Activated naive CD8-positive, alpha-beta T cell (primary cell): ENCODE measurements at regions not wholly inside any gene's neighbourhood (a gene's known extent, or its start where the extent isn't known, plus 50 kb on each side); places are given as distances from the start of the nearest gene placed in this dataset.
A peak's percentile ranks its signal among the peaks of the same experiment; 100 is the strongest.
"Not testable (repeated sequence)": the region's sequence is repeated elsewhere in the genome, so short reads cannot be mapped to it uniquely, and the experiment has no call there.

Source experiments
- H3K27ac Mint-ChIP-seq: one replicate; pipeline ENCODE4 v1.8.0; 2021; ENCODE audit warnings: mixed read lengths
- H3K27me3 Mint-ChIP-seq: one replicate; pipeline ENCODE4 v1.8.0; 2021; ENCODE audit warnings: mixed read lengths
- H3K36me3 Mint-ChIP-seq: one replicate; pipeline ENCODE4 v1.8.0; 2021; ENCODE audit warnings: mixed read lengths
- H3K4me1 Mint-ChIP-seq: one replicate; pipeline ENCODE4 v1.8.0; 2021; ENCODE audit warnings: low read depth, mixed read lengths
- H3K4me3 Mint-ChIP-seq: one replicate; pipeline ENCODE4 v1.8.0; 2021; ENCODE audit warnings: mild to moderate bottlenecking, mixed read lengths
- H3K9me3 Mint-ChIP-seq: one replicate; pipeline ENCODE4 v1.8.0; 2021; ENCODE audit warnings: low read depth, mixed read lengths

DNA sequence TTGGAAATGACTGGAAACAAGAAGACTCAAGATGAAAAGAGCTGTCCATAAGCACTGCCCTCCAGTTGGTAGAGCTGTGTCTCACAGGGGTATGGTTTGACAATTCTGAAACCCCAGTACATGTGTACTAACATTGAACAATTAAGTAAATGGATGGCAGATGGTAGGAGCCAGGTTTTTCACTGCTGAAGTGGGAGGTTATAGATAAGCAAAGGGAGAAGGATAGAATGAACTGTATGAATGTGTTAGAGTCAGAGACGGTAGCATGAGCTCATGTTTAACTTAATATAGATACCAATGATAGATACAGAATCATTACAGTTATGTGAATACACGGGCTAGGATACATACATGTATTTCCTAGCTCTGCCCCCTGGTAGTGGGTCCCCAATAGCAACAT, 95.0 kb upstream of the SIRPA start:
- Mint-ChIP-seq H3K36me3 (no peaks in the 10 kb centered on the region), H3K9me3 (no peaks in the 10 kb centered on the region), H3K4me1 (peaks cover 14% of the 10 kb centered on the region), H3K27me3 (peaks cover 37% of the 10 kb centered on the region), H3K27ac (no peak overlapping the region), H3K4me3 (no peak overlapping the region)

DNA sequence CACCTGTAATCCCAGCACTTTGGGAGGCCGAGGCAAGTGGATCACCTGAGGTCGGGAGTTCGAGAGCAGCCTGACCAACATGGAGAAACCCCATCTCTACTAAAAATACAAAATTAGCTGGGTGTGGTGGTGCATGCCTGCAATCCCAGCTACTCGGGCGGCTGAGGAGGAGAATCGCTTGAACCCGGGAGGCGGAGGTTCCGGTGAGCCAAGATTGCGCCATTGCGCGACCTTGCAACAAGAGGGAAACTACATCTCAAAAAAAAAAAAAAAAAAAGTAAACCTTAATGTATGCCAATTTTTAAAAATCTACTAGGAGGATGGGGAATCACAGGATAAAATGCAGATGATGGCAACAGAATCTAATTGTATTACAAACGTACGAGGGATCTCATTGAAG, 95.5 kb upstream of the SIRPA start:
- not testable (repeated sequence) for H3K36me3 Mint-ChIP-seq, H3K9me3 Mint-ChIP-seq, H3K27ac Mint-ChIP-seq, H3K4me3 Mint-ChIP-seq
- H3K27me3 Mint-ChIP-seq: peaks cover 36% of the 10 kb centered on the region
- H3K4me1 Mint-ChIP-seq: peaks cover 14% of the 10 kb centered on the region

DNA sequence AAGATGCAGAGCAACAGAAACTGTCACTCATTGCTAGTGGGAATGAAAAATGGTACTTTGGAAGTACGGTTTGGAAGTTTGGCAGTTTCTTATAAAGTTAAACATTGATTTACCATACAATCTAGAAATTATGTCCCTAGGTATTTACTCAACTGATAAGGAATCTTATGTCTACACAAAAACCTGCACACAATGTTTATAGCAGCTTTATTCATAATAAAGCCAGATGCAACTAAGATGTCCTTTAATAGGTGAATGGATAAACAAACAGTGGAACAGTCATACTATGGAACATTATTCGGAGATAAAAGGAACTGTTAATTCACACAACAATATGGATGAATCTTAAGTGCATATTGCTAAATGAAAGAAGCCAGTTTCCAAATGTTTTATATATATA, 96.2 kb upstream of the SIRPA start:
- Mint-ChIP-seq H3K4me3 (no peak overlapping the region), H3K27ac (no peak overlapping the region), H3K36me3 (no peaks in the 10 kb centered on the region), H3K4me1 (peaks cover 14% of the 10 kb centered on the region), H3K27me3 (peaks cover 28% of the 10 kb centered on the region), H3K9me3 (no peaks in the 10 kb centered on the region)

DNA sequence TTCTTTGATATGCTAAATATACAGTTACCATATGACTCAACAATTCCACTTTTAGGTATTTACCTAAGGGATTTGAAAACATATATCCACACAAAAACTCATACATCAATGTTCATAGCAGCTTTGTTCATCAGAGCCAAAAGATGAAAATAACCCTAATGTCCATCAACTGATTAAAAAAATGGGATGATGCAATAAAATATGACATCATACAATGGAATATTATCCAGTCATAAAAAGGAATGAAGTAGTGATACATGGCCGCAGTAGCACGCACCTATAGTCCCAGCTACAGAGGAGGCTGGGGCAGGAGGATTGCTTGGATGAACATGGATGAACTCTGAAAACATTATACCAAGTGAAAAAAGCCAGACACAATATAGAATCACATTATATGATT, 101.4 kb upstream of the SIRPA start:
- Mint-ChIP-seq H3K9me3 (no peaks in the 10 kb centered on the region), H3K4me1 (no peaks in the 10 kb centered on the region), H3K27ac (no peak overlapping the region), H3K27me3 (peaks cover 19% of the 10 kb centered on the region), H3K36me3 (no peaks in the 10 kb centered on the region), H3K4me3 (no peak overlapping the region)

DNA sequence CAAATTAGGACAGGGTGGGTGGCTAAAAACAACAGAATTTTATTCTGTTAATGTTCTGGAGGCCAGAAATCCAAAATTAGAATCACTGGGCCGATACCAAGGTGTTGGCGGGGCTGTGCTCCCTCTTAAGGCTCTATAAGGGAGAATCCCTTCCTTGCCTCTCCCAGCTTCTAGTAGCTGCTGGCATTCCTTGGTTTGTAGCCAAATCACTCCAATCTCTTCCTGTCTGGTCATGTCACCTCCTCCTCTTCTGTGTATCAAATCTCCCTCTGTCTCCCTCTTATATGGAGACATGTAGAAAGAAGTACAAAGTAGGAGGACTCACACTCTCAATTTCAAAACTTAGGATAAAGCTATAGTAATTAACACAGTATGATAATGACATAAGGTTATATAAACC, 102.9 kb upstream of the SIRPA start:
- Mint-ChIP-seq H3K4me3 (no peak overlapping the region), H3K36me3 (no peaks in the 10 kb centered on the region), H3K4me1 (no peaks in the 10 kb centered on the region), H3K27me3 (peaks cover 25% of the 10 kb centered on the region), H3K27ac (no peak overlapping the region), H3K9me3 (no peaks in the 10 kb centered on the region)

DNA sequence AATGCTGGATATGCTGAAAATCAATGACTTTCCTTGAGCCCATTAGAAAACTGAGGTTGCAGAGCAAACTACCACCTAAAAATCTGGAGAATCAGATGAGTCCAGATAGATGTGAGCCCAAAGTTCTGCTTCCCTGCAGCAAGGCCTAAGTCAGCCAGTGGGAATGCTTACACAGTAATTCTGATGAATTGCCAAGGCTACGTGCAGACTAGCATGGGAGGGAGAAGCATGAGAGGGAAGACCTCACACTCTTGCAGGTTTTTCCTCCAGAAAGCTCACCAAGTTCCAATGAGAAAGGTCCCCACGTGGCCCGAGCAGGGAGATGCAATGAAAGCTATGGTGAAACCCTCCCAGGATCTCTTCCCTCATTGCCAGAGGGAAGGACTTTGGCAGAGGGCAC, 104.8 kb upstream of the SIRPA start:
- no peaks in the 10 kb centered on the region for H3K36me3 Mint-ChIP-seq
- H3K4me1 Mint-ChIP-seq: no peaks in the 10 kb centered on the region
- H3K9me3 Mint-ChIP-seq: no peaks in the 10 kb centered on the region
- H3K4me3 Mint-ChIP-seq: no peak overlapping the region
- peaks cover 37% of the 10 kb centered on the region for H3K27me3 Mint-ChIP-seq
- no peak overlapping the region for H3K27ac Mint-ChIP-seq

DNA sequence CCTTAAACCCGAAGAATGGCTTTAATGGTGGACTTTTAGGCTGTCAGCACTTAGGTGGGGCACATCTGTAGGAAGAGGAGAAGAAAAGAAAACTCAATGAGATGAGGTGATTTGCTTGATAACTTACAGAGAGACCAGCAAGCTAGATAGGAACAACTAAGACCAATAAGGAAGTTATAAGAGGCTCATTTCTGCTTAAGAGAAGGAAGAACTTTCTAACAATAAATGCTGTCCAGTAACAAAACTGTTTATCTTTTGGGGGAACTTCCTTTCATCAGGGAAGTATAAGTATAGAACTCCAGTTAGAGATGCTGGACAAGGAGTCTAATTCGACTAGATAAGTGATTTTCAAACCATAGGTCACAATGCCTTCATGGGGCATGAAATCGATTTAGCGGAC, 107.2 kb upstream of the SIRPA start:
- no peaks in the 10 kb centered on the region for H3K9me3 Mint-ChIP-seq
- no peaks in the 10 kb centered on the region for H3K36me3 Mint-ChIP-seq
- no peak overlapping the region for H3K4me3 Mint-ChIP-seq
- H3K4me1 Mint-ChIP-seq: no peaks in the 10 kb centered on the region
- H3K27me3 Mint-ChIP-seq: peaks cover 41% of the 10 kb centered on the region
- H3K27ac Mint-ChIP-seq: no peak overlapping the region

DNA sequence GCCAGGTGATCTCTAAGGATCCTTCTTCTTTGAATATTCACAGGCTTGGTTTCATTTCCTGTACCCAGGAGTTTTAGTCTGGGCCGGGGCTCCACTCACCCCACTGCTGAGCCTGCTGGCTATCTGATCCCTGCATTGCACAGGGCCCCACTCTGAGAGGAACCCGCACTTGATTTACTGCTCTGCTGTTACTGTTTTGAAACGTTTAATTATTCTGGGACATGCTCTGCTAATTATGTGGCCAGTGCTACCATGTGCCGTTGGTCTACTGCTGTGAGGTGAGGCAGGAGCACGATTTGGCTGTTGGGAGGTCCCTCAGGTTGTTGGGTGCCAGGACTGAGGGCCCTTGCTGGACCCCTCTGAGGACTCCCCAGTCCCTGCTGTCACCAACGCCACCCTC, 108.7 kb upstream of the SIRPA start:
- Mint-ChIP-seq H3K4me1 (no peaks in the 10 kb centered on the region), H3K36me3 (no peaks in the 10 kb centered on the region), H3K27ac (no peak overlapping the region), H3K9me3 (no peaks in the 10 kb centered on the region), H3K27me3 (peaks cover 39% of the 10 kb centered on the region), H3K4me3 (no peak overlapping the region)

DNA sequence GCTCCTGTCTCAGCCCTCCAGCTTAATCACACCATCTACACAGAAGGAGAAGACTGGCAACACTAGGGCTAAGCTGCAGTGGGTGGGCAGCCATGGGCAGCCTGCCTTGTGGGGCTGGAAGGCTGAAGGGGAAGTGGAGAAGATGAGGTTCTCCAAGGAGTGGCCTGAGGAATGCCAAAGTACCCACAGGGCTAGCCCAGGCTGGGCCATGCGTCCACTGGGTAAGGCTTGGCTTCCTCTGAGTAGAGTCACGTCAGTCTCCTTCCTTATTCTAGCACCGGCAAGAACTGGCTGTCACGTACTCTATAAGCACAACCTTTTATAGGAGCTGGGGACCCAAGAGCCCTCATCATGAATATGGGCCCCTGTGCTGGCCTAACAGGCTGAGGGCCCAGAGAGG, 110.6 kb upstream of the SIRPA start:
- peaks cover 38% of the 10 kb centered on the region for H3K27me3 Mint-ChIP-seq
- no peak overlapping the region for H3K27ac Mint-ChIP-seq
- no peaks in the 10 kb centered on the region for H3K36me3 Mint-ChIP-seq
- H3K4me3 Mint-ChIP-seq: no peak overlapping the region
- H3K4me1 Mint-ChIP-seq: no peaks in the 10 kb centered on the region
- H3K9me3 Mint-ChIP-seq: no peaks in the 10 kb centered on the region

DNA sequence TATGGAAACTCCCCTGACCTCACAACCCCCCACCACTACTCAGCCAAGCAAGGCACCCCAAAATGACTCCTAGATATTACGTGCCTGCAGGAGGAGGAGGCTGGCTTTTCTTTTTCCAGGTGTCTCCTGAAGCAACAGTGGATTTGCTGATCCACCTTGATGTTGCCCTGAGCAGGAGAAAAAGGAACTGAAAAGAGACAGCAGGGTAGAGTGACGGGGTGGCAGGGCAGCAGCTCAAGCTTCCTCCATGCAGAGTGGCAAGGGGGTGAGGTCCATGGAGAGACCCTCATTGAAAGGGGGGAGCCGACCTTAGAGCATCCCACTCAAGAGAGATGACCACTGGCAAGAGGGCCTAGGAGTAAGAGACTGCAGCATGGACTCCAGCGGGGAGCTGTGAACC, 112.0 kb upstream of the SIRPA start:
- H3K9me3 Mint-ChIP-seq: no peaks in the 10 kb centered on the region
- H3K36me3 Mint-ChIP-seq: no peaks in the 10 kb centered on the region
- peaks cover 31% of the 10 kb centered on the region for H3K27me3 Mint-ChIP-seq
- H3K4me3 Mint-ChIP-seq: no peak overlapping the region
- no peaks in the 10 kb centered on the region for H3K4me1 Mint-ChIP-seq
- no peak overlapping the region for H3K27ac Mint-ChIP-seq

DNA sequence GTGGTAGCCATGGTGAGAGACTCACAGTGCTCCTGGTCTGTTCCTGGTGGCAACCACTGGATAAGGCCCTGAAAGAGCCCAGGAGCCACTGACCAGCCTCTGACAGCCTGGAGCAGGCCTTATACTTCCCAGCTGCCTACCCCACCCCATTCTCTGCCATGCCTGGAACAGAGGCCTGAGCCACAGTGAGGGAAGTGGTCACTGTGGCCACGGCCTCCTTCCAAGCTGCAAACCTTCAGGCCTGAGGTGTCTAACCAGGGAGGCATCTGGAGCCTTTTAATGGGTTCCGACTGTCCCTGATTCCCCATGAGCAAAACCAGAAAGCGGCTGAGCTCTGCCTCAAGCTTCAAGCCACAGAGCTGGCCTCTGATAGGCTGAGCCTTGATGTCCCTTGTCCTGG, 113.0 kb upstream of the SIRPA start:
- peaks cover 5% of the 10 kb centered on the region for H3K4me1 Mint-ChIP-seq
- no peak overlapping the region for H3K27ac Mint-ChIP-seq
- no peaks in the 10 kb centered on the region for H3K9me3 Mint-ChIP-seq
- H3K36me3 Mint-ChIP-seq: no peaks in the 10 kb centered on the region
- peaks cover 23% of the 10 kb centered on the region for H3K27me3 Mint-ChIP-seq
- H3K4me3 Mint-ChIP-seq: no peak overlapping the region

DNA sequence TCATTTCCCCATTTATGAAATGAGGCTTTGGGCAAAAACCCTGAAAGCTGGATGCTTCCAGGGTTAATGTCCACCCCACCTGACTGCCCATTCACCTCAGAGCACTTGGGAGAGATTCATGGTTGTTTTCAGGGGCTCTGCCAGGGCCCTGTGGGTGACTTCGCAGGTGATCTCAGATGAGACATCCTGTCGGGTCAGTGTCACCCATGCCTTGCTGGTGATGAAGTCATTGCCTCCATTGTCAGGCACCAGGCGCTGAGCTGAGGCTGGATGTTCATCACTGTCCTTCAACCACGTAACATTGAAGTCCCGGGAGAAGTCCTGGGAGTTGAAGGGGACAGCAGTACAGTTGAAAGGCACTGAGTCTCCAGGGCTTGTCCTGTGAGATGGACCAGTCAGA, 115.6 kb upstream of the SIRPA start:
- Mint-ChIP-seq H3K4me3 (no peak overlapping the region), H3K4me1 (peaks cover 13% of the 10 kb centered on the region), H3K27me3 (peaks cover 11% of the 10 kb centered on the region), H3K36me3 (no peaks in the 10 kb centered on the region), H3K27ac (no peak overlapping the region), H3K9me3 (no peaks in the 10 kb centered on the region)

DNA sequence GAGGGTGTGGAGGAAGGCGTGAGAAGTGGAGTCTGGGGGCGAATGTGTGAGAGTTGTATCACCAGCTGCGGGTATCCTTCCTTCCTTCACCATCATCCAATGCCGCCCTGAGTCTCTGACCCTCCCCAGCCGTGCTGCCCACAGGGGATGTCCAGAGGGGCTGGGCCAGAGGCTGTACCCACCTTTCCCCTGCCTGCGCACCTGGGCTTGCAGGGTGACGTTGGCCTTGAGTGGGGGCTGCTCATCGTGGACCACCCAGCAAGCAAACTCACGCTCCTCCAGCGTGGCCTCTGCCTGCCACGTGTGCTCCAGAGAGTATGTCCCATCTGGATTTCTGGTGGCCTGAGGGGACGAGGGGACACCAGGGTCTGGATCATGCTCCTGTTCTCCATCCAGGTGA, 116.9 kb upstream of the SIRPA start:
- H3K27me3 Mint-ChIP-seq: peaks cover 8% of the 10 kb centered on the region
- no peak overlapping the region for H3K4me3 Mint-ChIP-seq
- no peaks in the 10 kb centered on the region for H3K36me3 Mint-ChIP-seq
- H3K9me3 Mint-ChIP-seq: no peaks in the 10 kb centered on the region
- peaks cover 13% of the 10 kb centered on the region for H3K4me1 Mint-ChIP-seq
- H3K27ac Mint-ChIP-seq: no peak overlapping the region

DNA sequence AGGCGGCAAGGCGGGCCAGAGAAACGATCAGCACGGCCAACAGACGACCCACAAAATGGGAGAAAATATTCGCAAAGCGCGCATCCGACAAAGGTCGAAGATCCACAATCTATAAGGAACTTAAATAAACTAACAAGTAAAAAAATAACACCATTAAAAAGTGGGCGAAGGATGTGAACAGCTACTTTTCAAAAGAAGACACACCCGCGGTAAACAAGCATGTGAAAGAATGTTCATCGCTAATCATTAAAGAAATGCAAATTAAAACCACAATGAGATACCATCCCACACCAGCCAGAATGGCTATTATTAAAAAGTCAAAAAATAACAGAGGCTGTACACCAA, 117.8 kb upstream of the SIRPA start:
- Mint-ChIP-seq H3K4me3 (peak overlapping the region; percentile 89), H3K36me3 (no peaks in the 10 kb centered on the region), H3K9me3 (no peaks in the 10 kb centered on the region), H3K27me3 (peaks cover 6% of the 10 kb centered on the region), H3K4me1 (peaks cover 13% of the 10 kb centered on the region), H3K27ac (peak overlapping the region; percentile 52)

DNA sequence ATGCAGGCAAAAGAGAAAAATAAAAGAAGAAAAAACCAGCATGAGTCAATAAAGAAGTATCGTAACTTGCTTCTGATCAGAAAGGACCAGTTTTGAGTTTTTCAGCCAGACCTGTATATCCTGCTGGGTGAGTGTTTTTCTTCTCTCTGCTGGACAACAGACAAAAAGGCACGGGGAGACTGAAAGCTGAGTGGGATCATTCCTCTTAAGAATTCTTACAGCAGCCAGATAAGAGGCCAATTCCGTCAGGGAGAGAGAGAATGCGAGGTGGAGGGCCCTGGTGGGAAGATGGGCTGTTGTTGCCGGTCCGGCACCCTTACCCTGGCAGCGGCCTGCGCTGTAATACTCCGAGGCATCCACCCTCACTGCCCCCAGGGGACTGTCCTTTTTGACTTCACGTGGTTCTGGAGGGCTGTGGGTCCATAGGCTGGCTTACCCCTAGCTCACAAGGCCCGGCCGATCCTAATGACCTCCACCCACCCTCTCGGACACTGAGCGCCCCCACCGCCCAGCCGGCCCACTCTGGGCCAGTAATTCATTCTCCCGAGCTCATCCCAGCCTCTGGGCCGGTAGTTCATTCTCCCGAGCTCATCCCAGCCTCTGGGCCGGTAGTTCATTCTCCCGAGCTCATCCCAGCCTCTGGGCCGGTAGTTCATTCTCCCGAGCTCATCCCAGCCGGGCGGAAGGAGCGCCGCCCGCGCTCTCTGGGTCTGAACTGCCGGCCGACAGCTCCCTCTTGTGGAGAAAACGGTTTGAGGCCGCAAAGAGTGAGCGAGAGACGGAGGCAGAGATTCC, 118.3 kb upstream of the SIRPA start:
- Mint-ChIP-seq H3K27ac (peak overlapping the region; percentile 79), H3K27me3 (peaks cover 6% of the 10 kb centered on the region), H3K36me3 (no peaks in the 10 kb centered on the region)

DNA sequence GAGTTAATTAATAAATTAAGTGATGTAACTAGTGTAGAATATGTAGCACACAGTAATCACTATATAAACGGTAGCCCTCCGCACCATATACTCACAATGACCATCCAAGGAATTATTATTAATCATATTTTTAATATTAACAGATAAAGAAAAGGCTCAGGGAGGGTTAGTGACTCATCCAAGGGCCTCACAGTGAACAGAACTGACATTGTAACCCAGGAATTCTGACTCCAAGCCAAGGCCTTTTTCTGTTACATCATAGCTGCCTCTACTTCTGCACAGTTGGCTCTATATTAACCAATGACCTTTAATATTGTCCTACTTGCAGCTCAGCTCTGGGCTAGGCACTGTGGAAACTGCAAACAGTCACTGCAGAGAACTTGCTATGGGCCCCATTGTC, 117.5 kb upstream of the SIRPG start:
- no peaks in the 10 kb centered on the region for H3K36me3 Mint-ChIP-seq
- H3K4me1 Mint-ChIP-seq: peaks cover 13% of the 10 kb centered on the region
- no peaks in the 10 kb centered on the region for H3K9me3 Mint-ChIP-seq
- H3K4me3 Mint-ChIP-seq: peak overlapping the region; percentile 10
- H3K27me3 Mint-ChIP-seq: peaks cover 2% of the 10 kb centered on the region
- no peak overlapping the region for H3K27ac Mint-ChIP-seq

More for the DNA sequence above, 118.3 kb upstream of the SIRPA start:
- Mint-ChIP-seq H3K9me3 (no peaks in the 10 kb centered on the region), H3K4me1 (peaks cover 13% of the 10 kb centered on the region), H3K4me3 (peak overlapping the region; percentile 89)
